Erythroblast (primary cell): ENCODE measurements at regions not wholly inside any gene's neighbourhood (a gene's known extent, or its start where the extent isn't known, plus 50 kb on each side); places are given as distances from the start of the nearest gene placed in this dataset.

Experiments
- DNase-seq, 2 experiments: peaks; one replicate each; lab custom pipeline; 2025; lab: John Stamatoyannopoulos, UW
- GATA1 ChIP-seq: IDR thresholded peaks from 2 replicates; pipeline ENCODE4 v1.6.1; 2011; ENCODE audit warnings: low read depth, mild to moderate bottlenecking, control low read depth, low read length, moderate library complexity
- POLR2A ChIP-seq: IDR thresholded peaks from 2 replicates; pipeline ENCODE4 v1.6.1; 2011; ENCODE audit warnings: mild to moderate bottlenecking, low read length

DNA sequence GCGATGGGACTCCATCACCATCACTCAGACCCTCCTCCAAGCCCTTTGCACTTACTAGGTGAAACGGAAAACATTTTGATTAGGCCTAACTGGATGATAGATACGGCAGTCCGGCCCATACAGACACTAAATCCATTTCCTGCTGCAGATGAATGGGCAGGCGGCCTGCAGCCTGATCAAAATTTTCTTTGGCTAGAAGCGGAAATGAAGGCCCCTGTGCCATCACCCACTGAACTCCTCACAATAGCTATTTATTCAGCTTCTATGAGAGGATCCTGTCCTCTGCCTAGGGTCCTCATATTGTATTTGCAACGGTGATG lies 200.5 kb downstream of the OMA1 start:
- no peak for DNase-seq

DNA sequence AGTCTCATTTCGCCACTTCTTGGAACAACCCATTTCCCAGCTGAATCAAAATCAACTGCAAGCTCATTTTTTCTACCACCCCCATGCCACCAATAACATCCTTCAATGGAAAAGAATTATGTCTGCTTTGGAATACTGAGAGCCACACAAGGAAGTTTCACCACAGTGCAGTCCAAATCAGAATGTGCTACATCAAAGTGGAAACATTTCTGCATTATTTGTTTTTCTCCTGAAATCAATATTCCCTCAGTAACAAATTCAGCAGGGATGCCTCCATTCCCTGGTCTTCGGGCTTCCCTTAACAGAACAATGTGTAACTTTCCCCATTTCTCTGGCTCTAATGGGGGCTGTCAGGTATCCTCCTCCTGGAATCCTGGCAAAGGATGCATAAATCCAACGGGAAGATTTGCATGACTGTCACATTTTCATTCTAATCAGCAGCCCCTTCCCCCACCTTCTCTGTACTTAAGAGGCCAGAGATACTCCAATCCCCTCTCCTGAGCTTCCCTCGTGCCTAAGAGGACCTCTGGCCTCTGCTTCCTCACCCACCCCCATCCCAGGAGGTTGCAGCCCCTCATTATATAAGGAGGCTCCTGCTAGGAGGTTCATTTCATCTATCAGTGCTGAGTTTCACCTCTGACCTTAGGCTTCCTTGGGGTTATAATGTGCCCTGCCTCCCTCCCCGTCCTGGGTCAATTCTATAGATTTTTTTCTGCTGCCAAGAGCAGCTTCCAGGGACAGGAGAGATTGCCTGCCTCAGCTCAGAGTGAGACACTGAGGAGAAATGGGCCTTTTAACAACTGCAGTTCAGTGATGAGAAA lies 201.1 kb downstream of the OMA1 start:
- no peak for DNase-seq
- no peak for TF ChIP-seq POLR2A
- no peak for TF ChIP-seq GATA1

More for the DNA sequence above, 200.5 kb downstream of the OMA1 start:
- TF ChIP-seq POLR2A (no peak), GATA1 (no peak)

GRCh38 chr1:58340185-58340584 lies 206.3 kb downstream of the OMA1 start:
- no peak for DNase-seq
- TF ChIP-seq POLR2A, result no peak
- no peak for TF ChIP-seq GATA1

DNA sequence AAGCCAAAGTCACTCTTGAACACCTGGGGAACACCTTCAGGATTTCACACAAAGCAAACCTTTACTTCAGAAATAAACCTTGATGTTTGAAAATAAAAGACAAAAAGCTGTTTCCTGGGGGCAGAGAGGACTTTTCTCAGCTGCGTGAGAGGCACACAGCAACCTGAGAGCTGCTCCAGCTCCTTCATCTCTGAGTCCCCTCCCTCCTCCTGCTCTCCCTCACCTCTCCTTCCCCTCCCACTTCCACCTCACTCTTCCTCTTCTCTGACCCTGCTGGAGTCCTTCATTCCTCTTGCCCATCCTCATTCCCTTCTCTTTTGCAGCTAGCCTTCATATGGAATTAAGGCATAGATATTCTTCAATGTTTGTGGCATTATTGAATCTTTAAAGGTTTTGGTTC lies 208.4 kb downstream of the OMA1 start:
- DNase-seq, result no peak
- TF ChIP-seq GATA1 (no peak), POLR2A (no peak)

- DNase-seq, result no peak
- TF ChIP-seq GATA1 (no peak), POLR2A (no peak)
These were observed 213.0 kb downstream of the OMA1 start for GRCh38 chr1:58333511-58333910.

GRCh38 chr1:58331156-58331555 lies 215.4 kb downstream of the OMA1 start:
- no peak for DNase-seq
- no peak for TF ChIP-seq GATA1
- no peak for TF ChIP-seq POLR2A

DNA sequence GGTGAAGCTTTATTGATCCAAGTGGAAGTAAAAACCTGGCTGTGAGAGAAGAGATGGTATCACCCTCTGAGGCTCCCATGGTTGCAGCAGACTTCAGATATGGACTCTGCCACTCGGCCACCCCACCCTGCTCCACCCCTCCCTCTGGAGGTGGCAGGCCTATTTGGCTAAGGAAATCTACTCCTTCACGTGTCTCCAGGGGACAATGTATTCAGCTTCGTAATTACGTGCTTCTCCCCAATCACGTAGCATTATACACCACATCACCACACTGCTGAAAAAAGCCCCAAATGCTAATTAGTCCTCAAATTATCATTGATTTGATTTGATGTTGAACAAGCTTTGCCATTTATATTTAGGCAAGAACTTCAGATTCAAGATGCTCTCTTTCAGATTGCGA lies 220.7 kb downstream of the OMA1 start:
- TF ChIP-seq GATA1 (no peak), POLR2A (no peak)

DNA sequence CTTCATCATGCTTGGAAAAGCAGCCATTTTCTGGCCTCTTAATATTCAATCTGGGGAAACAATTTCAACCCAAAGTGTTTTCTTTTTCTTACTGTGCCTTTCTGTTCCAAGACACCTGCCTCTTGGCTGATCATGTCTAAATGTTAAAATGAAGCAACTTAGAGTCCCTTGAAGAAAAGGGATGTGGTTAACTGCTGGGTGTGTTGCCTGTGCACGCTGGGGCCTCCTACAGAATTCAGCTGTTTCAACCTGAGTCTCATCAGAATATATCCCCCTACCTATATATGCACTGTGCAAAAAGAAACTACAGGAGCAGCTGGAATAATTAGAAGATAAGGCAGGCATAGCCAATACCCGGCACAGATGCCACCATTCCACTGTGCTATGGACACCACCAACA lies 222.0 kb downstream of the OMA1 start:
- TF ChIP-seq POLR2A (no peak), GATA1 (no peak)
- DNase-seq, result no peak

More for the DNA sequence above, 220.7 kb downstream of the OMA1 start:
- DNase-seq, result no peak

- TF ChIP-seq POLR2A (no peak), GATA1 (no peak)
- DNase-seq, result no peak
These were observed 228.1 kb downstream of the OMA1 start for GRCh38 chr1:58318157-58319005.

- DNase-seq, result no peak
- TF ChIP-seq POLR2A (no peak), GATA1 (no peak)
These were observed 228.8 kb downstream of the OMA1 start for GRCh38 chr1:58317694-58318093.

- TF ChIP-seq POLR2A, result no peak
- no peak for TF ChIP-seq GATA1
- DNase-seq, result no peak
These were observed 229.4 kb downstream of the OMA1 start for GRCh38 chr1:58317086-58317485.

- no peak for DNase-seq
- TF ChIP-seq POLR2A (no peak), GATA1 (no peak)
These were observed 230.4 kb downstream of the OMA1 start for GRCh38 chr1:58316141-58316540.

- no peak for TF ChIP-seq GATA1
- no peak for TF ChIP-seq POLR2A
- no peak for DNase-seq
These were observed 233.5 kb downstream of the OMA1 start for GRCh38 chr1:58312971-58313563.

DNA sequence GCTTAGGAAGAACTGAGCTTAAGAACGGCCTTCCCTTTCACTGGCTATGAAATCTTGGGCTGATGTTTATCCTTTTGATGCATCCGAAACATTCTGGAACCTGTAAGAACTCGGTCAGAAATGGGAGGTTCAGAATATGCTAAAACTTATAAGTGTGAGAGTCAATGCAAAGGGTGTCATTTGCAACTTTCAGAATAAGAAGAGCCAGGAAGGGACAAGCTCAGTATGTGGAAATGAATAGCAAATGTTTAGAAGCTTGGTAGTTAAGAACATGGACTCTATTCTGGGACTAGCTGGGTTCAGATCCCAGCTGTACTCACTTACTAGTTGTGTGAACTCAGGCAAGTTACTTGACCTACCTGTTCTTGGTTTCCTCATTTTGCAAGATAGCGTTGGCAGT lies 234.1 kb downstream of the OMA1 start:
- no peak for TF ChIP-seq GATA1
- no peak for TF ChIP-seq POLR2A
- DNase-seq, result no peak
